HG03469 (cell line): ENCODE measurements at regions not wholly inside any gene's neighbourhood (a gene's known extent, or its start where the extent isn't known, plus 50 kb on each side); places are given as distances from the start of the nearest gene placed in this dataset.

Experiments
- ATAC-seq: cut with Tn5 transposase; IDR thresholded peaks from one replicate; pipeline ENCODE4 v1.9.1; 2021; ENCODE audit warnings: mild to moderate bottlenecking, moderate library complexity, moderate number of reproducible peaks; ENCODE audit not compliant: unreplicated experiment

GRCh38 chr4:123966990-123967769 is 570.6 kb downstream of the SPRY1 start:
- ATAC-seq: no peak

GRCh38 chr4:123972031-123972430 is 575.4 kb downstream of the SPRY1 start:
- ATAC-seq: no peak

- no peak for ATAC-seq
Measured at GRCh38 chr4:123974386-123975149, 578.0 kb downstream of the SPRY1 start.

GRCh38 chr4:123976285-123976684 is 579.7 kb downstream of the SPRY1 start:
- ATAC-seq: no peak

- no peak for ATAC-seq
Measured at GRCh38 chr4:123976819-123977218, 580.2 kb downstream of the SPRY1 start.

- no peak for ATAC-seq
Measured at GRCh38 chr4:123977641-123978081, 581.1 kb downstream of the SPRY1 start.

- ATAC-seq: no peak
Measured at GRCh38 chr4:123978637-123979036, 582.0 kb downstream of the SPRY1 start.

- no peak for ATAC-seq
Measured at GRCh38 chr4:123980736-123981300, 584.2 kb downstream of the SPRY1 start.

- no peak for ATAC-seq
Measured at GRCh38 chr4:123984886-123985285, 588.3 kb downstream of the SPRY1 start.

GRCh38 chr4:123986268-123986798 is 589.7 kb downstream of the SPRY1 start:
- ATAC-seq: no peak

- no peak for ATAC-seq
Measured at GRCh38 chr4:123987408-123987807, 590.8 kb downstream of the SPRY1 start.

- ATAC-seq: no peak
Measured at GRCh38 chr4:123990310-123990870, 593.8 kb downstream of the SPRY1 start.

- ATAC-seq: no peak
Measured at GRCh38 chr4:123994917-123995316, 598.3 kb downstream of the SPRY1 start.

- no peak for ATAC-seq
Measured at GRCh38 chr4:123995936-123996335, 599.3 kb downstream of the SPRY1 start.

- no peak for ATAC-seq
Measured at GRCh38 chr4:123996718-123997510, 600.3 kb downstream of the SPRY1 start.

GRCh38 chr4:123997776-123998449 is 601.3 kb downstream of the SPRY1 start:
- ATAC-seq: no peak

- ATAC-seq: no peak
Measured at GRCh38 chr4:124000233-124000632, 603.6 kb downstream of the SPRY1 start.

- ATAC-seq: no peak
Measured at GRCh38 chr4:124015766-124016165, 619.2 kb downstream of the SPRY1 start.

GRCh38 chr4:124017185-124017785 is 620.7 kb downstream of the SPRY1 start:
- no peak for ATAC-seq
